ENCODE measurements at regions not wholly inside any gene's neighbourhood (a gene's known extent, or its start where the extent isn't known, plus 50 kb on each side); places are given as distances from the start of the nearest gene placed in this dataset.
"Not testable (repeated sequence)": the region's sequence is repeated elsewhere in the genome, so short reads cannot be mapped to it uniquely, and the experiment has no call there.

DNA sequence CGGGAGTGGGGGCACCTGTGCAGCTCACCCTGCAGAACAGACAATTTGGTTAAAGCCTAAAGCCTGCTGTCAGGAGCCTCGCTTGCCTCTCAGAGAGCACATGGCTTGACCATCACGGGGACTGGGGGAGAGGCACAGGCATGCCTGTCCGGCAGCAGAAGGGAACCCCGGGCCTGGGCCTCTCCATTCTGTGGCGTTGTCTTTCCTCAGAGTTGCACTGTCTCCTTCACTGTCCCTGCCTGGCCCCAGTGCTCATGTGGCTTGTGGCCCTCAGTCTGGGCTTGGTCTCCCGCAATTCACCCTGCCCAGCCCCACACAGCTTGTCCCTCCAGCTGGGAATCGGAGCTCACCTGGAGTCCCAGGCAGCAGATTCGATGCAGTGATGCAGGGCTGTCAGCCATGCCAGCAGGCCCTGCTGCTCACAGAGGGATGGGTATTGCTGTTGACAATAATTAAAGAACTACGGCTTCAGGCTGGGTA lies 189.9 kb downstream of the SEC14L1 start:
- Histone ChIP-seq H3K27me3 (ENCODE audit: control insufficient read depth, insufficient read depth, low read length) (no peaks in the 10 kb centered on the region), H3K9me3 (ENCODE audit: control insufficient read depth, insufficient read depth, low read length) (no peaks in the 10 kb centered on the region), H3K4me1 (ENCODE audit: control insufficient read depth, insufficient read depth, low read length) (no peaks in the 10 kb centered on the region; the same call in 1 of the 2 replicates), H3K36me3 (ENCODE audit: control insufficient read depth, insufficient read depth, low read length) (no peaks in the 10 kb centered on the region), H3K27ac (ENCODE audit: low read length) (no peak overlapping the region), H3K4me3 (ENCODE audit: low read length) (no peak overlapping the region)
- DNase-seq (ENCODE audit: low read depth, low spot score), result no peak
- no CpG with 5 or more reads among the region's 10 CpGs for WGBS (ENCODE audit: insufficient coverage, insufficient read length)

GRCh38 chr17:77331301-77331864 lies 190.6 kb downstream of the SEC14L1 start:
- H3K27ac ChIP-seq (ENCODE audit: low read length), result no peak overlapping the region
- WGBS (ENCODE audit: insufficient coverage, insufficient read length), result no CpG with 5 or more reads among the region's 23 CpGs
- peak; percentile 82 for DNase-seq (ENCODE audit: low read depth, low spot score)

GRCh38 chr17:77332034-77332971 lies 191.5 kb downstream of the SEC14L1 start:
- H3K27ac ChIP-seq (ENCODE audit: low read length), result no peak overlapping the region
- H3K4me1 ChIP-seq (ENCODE audit: control insufficient read depth, insufficient read depth, low read length), result no peaks in the 10 kb centered on the region
- no peaks in the 10 kb centered on the region for H3K27me3 ChIP-seq (ENCODE audit: control insufficient read depth, insufficient read depth, low read length)
- no peaks in the 10 kb centered on the region for H3K9me3 ChIP-seq (ENCODE audit: control insufficient read depth, insufficient read depth, low read length)
- DNase-seq (ENCODE audit: low read depth, low spot score), result no peak
- WGBS (ENCODE audit: insufficient coverage, insufficient read length), result no CpG with 5 or more reads among the region's 13 CpGs
- H3K4me3 ChIP-seq (ENCODE audit: low read length), result no peak overlapping the region
- H3K36me3 ChIP-seq (ENCODE audit: control insufficient read depth, insufficient read depth, low read length), result no peaks in the 10 kb centered on the region

More at GRCh38 chr17:77331301-77331864, 190.6 kb downstream of the SEC14L1 start:
- Histone ChIP-seq H3K4me3 (ENCODE audit: low read length) (no peak overlapping the region), H3K9me3 (ENCODE audit: control insufficient read depth, insufficient read depth, low read length) (no peaks in the 10 kb centered on the region), H3K4me1 (ENCODE audit: control insufficient read depth, insufficient read depth, low read length) (no peaks in the 10 kb centered on the region), H3K27me3 (ENCODE audit: control insufficient read depth, insufficient read depth, low read length) (no peaks in the 10 kb centered on the region), H3K36me3 (ENCODE audit: control insufficient read depth, insufficient read depth, low read length) (no peaks in the 10 kb centered on the region)

- Histone ChIP-seq H3K4me1 (ENCODE audit: control insufficient read depth, insufficient read depth, low read length) (no peaks in the 10 kb centered on the region), H3K27ac (ENCODE audit: low read length) (no peak overlapping the region), H3K36me3 (ENCODE audit: control insufficient read depth, insufficient read depth, low read length) (no peaks in the 10 kb centered on the region), H3K4me3 (ENCODE audit: low read length) (no peak overlapping the region), H3K27me3 (ENCODE audit: control insufficient read depth, insufficient read depth, low read length) (no peaks in the 10 kb centered on the region), H3K9me3 (ENCODE audit: control insufficient read depth, insufficient read depth, low read length) (no peaks in the 10 kb centered on the region)
- DNase-seq (ENCODE audit: low read depth, low spot score), result no peak
- no CpG with 5 or more reads among the region's 7 CpGs for WGBS (ENCODE audit: insufficient coverage, insufficient read length)
These were observed 192.4 kb downstream of the SEC14L1 start for GRCh38 chr17:77332981-77333685.

DNA sequence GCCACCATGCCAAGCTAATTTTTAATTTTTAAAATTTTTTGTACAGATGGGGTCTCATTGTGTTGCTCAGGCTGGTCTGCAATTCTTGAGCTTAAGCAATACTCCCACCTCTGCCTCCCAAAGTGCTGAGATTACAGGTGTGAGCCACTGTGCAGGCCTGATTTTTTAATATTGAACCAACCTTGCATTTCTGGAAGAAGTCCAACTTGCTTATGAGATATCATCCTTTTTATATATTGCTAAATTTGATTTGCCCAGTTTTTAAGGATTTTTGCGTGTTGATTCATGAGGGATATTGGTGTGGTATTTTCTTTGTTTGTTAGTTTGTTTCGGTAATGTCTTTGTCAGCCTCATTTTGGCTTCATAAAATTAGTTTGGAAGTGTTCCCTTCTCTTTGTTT lies 196.4 kb downstream of the SEC14L1 start:
- Histone ChIP-seq H3K9me3 (ENCODE audit: control insufficient read depth, insufficient read depth, low read length) (no peaks in the 10 kb centered on the region), H3K36me3 (ENCODE audit: control insufficient read depth, insufficient read depth, low read length) (no peaks in the 10 kb centered on the region; the same call in 1 of the 2 replicates), H3K27ac (ENCODE audit: low read length) (no peak overlapping the region), H3K4me1 (ENCODE audit: control insufficient read depth, insufficient read depth, low read length) (no peaks in the 10 kb centered on the region), H3K27me3 (ENCODE audit: control insufficient read depth, insufficient read depth, low read length) (no peaks in the 10 kb centered on the region), H3K4me3 (ENCODE audit: low read length) (no peak overlapping the region)
- DNase-seq (ENCODE audit: low read depth, low spot score), result no peak
- no CpG with 5 or more reads among the region's 2 CpGs for WGBS (ENCODE audit: insufficient coverage, insufficient read length)

- Histone ChIP-seq H3K36me3 (ENCODE audit: control insufficient read depth, insufficient read depth, low read length) (no peaks in the 10 kb centered on the region; the same call in 1 of the 2 replicates), H3K27me3 (ENCODE audit: control insufficient read depth, insufficient read depth, low read length) (no peaks in the 10 kb centered on the region), H3K4me1 (ENCODE audit: control insufficient read depth, insufficient read depth, low read length) (no peaks in the 10 kb centered on the region), H3K4me3 (ENCODE audit: low read length) (no peak overlapping the region), H3K27ac (ENCODE audit: low read length) (no peak overlapping the region), H3K9me3 (ENCODE audit: control insufficient read depth, insufficient read depth, low read length) (no peaks in the 10 kb centered on the region)
- no peak for DNase-seq (ENCODE audit: low read depth, low spot score)
- WGBS (ENCODE audit: insufficient coverage, insufficient read length), result no CpG with 5 or more reads among the region's 10 CpGs
These were observed 200.3 kb downstream of the SEC14L1 start for GRCh38 chr17:77341069-77341541.

GRCh38 chr17:77342656-77342990 lies 201.9 kb downstream of the SEC14L1 start:
- H3K27ac ChIP-seq (ENCODE audit: low read length); H3K4me3 ChIP-seq (ENCODE audit: low read length); H3K36me3 ChIP-seq (ENCODE audit: control insufficient read depth, insufficient read depth, low read length); H3K9me3 ChIP-seq (ENCODE audit: control insufficient read depth, insufficient read depth, low read length); DNase-seq (ENCODE audit: low read depth, low spot score); H3K27me3 ChIP-seq (ENCODE audit: control insufficient read depth, insufficient read depth, low read length); H3K4me1 ChIP-seq (ENCODE audit: control insufficient read depth, insufficient read depth, low read length): not testable (repeated sequence)
- no CpG with 5 or more reads among the region's 8 CpGs for WGBS (ENCODE audit: insufficient coverage, insufficient read length)

GRCh38 chr17:77343031-77343800 lies 202.4 kb downstream of the SEC14L1 start:
- no peaks in the 10 kb centered on the region for H3K4me1 ChIP-seq (ENCODE audit: control insufficient read depth, insufficient read depth, low read length)
- no CpG with 5 or more reads among the region's 7 CpGs for WGBS (ENCODE audit: insufficient coverage, insufficient read length)

DNA sequence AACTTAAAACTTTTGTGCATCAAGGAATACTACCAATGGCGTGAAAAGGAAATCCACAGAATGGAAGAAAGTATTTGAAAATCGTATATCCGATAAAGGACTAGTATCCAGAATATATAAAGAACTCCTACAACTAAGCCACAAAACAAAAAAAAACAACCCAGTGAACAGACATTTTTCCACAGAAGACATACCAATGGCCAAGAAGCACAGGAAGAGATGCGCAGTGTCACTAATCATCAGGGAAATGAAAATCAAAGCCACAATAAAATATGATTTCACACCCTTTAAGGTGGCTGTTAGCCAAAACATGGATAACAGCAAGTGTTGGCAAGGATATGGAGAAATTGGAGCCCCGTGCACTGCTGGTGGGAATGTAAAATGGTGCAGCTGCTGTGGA lies 203.3 kb downstream of the SEC14L1 start:
- H3K27me3 ChIP-seq (ENCODE audit: control insufficient read depth, insufficient read depth, low read length), result no peaks in the 10 kb centered on the region
- no peak for DNase-seq (ENCODE audit: low read depth, low spot score)
- H3K9me3 ChIP-seq (ENCODE audit: control insufficient read depth, insufficient read depth, low read length), result no peaks in the 10 kb centered on the region
- no peak overlapping the region for H3K27ac ChIP-seq (ENCODE audit: low read length)
- H3K4me1 ChIP-seq (ENCODE audit: control insufficient read depth, insufficient read depth, low read length), result no peaks in the 10 kb centered on the region
- no CpG with 5 or more reads among the region's 5 CpGs for WGBS (ENCODE audit: insufficient coverage, insufficient read length)
- H3K4me3 ChIP-seq (ENCODE audit: low read length), result no peak overlapping the region
- no peaks in the 10 kb centered on the region; the same call in 1 of the 2 replicates for H3K36me3 ChIP-seq (ENCODE audit: control insufficient read depth, insufficient read depth, low read length)

More at GRCh38 chr17:77343031-77343800, 202.4 kb downstream of the SEC14L1 start:
- no peaks in the 10 kb centered on the region for H3K27me3 ChIP-seq (ENCODE audit: control insufficient read depth, insufficient read depth, low read length)
- no peak overlapping the region for H3K27ac ChIP-seq (ENCODE audit: low read length)
- H3K4me3 ChIP-seq (ENCODE audit: low read length), result no peak overlapping the region
- H3K9me3 ChIP-seq (ENCODE audit: control insufficient read depth, insufficient read depth, low read length), result no peaks in the 10 kb centered on the region
- no peaks in the 10 kb centered on the region; the same call in 1 of the 2 replicates for H3K36me3 ChIP-seq (ENCODE audit: control insufficient read depth, insufficient read depth, low read length)
- DNase-seq (ENCODE audit: low read depth, low spot score), result no peak

Data from iPS DF 6.9 (cell line).